GM18505 (cell line): ENCODE measurements at regions not wholly inside any gene's neighbourhood (a gene's known extent, or its start where the extent isn't known, plus 50 kb on each side); places are given as distances from the start of the nearest gene placed in this dataset.
"Not testable (repeated sequence)": the region's sequence is repeated elsewhere in the genome, so short reads cannot be mapped to it uniquely, and the experiment has no call there.

Experiments
- ATAC-seq: cut with Tn5 transposase; IDR thresholded peaks from one replicate; pipeline ENCODE4 v1.9.1; 2021; ENCODE audit not compliant: unreplicated experiment
- POLR2A ChIP-seq: IDR thresholded peaks from 4 replicates; pipeline ENCODE4 v1.6.1; 2011; ENCODE audit warnings: borderline replicate concordance; ENCODE audit not compliant: insufficient read depth, insufficient read length; ENCODE audit errors: extremely low read depth

- TF ChIP-seq POLR2A: no peak
- no peak for ATAC-seq
Observed at GRCh38 chr13:47892374-47892773, 108.7 kb downstream of the SUCLA2 start.

- no peak for ATAC-seq
- TF ChIP-seq POLR2A: no peak
Observed at GRCh38 chr13:47890146-47890814, 110.8 kb downstream of the SUCLA2 start.

- no peak for TF ChIP-seq POLR2A
- no peak for ATAC-seq
Observed at GRCh38 chr13:47886314-47886713, 114.8 kb downstream of the SUCLA2 start.

GRCh38 chr13:47875201-47875600 lies 125.9 kb downstream of the SUCLA2 start:
- no peak for ATAC-seq
- TF ChIP-seq POLR2A: no peak

GRCh38 chr13:47873987-47874386 lies 127.1 kb downstream of the SUCLA2 start:
- not testable (repeated sequence) for ATAC-seq

- ATAC-seq: not testable (repeated sequence)
Observed at GRCh38 chr13:47873319-47873718, 127.8 kb downstream of the SUCLA2 start.

- ATAC-seq: no peak
- no peak for TF ChIP-seq POLR2A
Observed at GRCh38 chr13:47869776-47870175, 131.3 kb downstream of the SUCLA2 start.

- no peak for ATAC-seq
- TF ChIP-seq POLR2A: no peak
Observed at GRCh38 chr13:47865883-47866282, 135.2 kb downstream of the SUCLA2 start.

GRCh38 chr13:47862841-47863240 lies 138.2 kb downstream of the SUCLA2 start:
- TF ChIP-seq POLR2A: no peak
- ATAC-seq: no peak

- ATAC-seq: no peak
- TF ChIP-seq POLR2A: no peak
Observed at GRCh38 chr13:47859165-47859564, 141.9 kb downstream of the SUCLA2 start.

- TF ChIP-seq POLR2A: no peak
- no peak for ATAC-seq
Observed at GRCh38 chr13:47858042-47859025, 142.7 kb downstream of the SUCLA2 start.

GRCh38 chr13:47853236-47853635 lies 147.8 kb downstream of the SUCLA2 start:
- TF ChIP-seq POLR2A: no peak
- ATAC-seq: no peak

- ATAC-seq: no peak
- TF ChIP-seq POLR2A: no peak
Observed at GRCh38 chr13:47846886-47847285, 154.2 kb downstream of the SUCLA2 start.

- ATAC-seq: no peak
- no peak for TF ChIP-seq POLR2A
Observed at GRCh38 chr13:47845981-47846380, 155.1 kb downstream of the SUCLA2 start.
